ENCODE measurements at regions not wholly inside any gene's neighbourhood (a gene's known extent, or its start where the extent isn't known, plus 50 kb on each side); places are given as distances from the start of the nearest gene placed in this dataset.

DNA sequence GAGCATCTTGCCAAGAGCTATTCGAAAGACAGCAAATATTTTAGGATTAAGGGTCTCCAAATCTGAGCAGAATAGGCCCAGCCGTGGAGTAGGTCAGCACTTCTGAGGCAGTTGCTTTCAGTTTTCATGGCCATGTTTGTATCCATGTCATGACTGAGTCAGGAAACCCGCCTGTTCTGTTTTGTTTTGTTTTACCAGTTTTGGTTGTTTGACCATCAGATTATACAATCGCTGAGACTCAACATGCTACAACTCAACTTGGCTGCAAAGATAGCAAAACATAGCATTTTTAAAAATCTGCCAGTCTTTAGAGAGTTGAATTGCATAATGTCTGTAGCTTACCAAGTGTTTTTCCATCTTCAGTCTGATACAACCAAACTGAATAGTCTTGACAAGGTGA is 185.1 kb upstream of the ZNF462 start:
- no peak for DNase-seq (ENCODE audit: low read depth, low spot score)
- CTCF ChIA-PET, result no interaction called here
- H3K4me3 ChIP-seq (ENCODE audit: low read depth, low read length), result no peak overlapping the region
- TF ChIP-seq, protein P1, sequence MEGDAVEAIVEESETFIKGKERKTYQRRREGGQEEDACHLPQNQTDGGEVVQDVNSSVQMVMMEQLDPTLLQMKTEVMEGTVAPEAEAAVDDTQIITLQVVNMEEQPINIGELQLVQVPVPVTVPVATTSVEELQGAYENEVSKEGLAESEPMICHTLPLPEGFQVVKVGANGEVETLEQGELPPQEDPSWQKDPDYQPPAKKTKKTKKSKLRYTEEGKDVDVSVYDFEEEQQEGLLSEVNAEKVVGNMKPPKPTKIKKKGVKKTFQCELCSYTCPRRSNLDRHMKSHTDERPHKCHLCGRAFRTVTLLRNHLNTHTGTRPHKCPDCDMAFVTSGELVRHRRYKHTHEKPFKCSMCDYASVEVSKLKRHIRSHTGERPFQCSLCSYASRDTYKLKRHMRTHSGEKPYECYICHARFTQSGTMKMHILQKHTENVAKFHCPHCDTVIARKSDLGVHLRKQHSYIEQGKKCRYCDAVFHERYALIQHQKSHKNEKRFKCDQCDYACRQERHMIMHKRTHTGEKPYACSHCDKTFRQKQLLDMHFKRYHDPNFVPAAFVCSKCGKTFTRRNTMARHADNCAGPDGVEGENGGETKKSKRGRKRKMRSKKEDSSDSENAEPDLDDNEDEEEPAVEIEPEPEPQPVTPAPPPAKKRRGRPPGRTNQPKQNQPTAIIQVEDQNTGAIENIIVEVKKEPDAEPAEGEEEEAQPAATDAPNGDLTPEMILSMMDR (IDR thresholded peaks at IDR 0.05; ENCODE audit: insufficient read depth, low read length, missing control alignments), result no peak
- POLR2A ChIA-PET, result no interaction called here

DNA sequence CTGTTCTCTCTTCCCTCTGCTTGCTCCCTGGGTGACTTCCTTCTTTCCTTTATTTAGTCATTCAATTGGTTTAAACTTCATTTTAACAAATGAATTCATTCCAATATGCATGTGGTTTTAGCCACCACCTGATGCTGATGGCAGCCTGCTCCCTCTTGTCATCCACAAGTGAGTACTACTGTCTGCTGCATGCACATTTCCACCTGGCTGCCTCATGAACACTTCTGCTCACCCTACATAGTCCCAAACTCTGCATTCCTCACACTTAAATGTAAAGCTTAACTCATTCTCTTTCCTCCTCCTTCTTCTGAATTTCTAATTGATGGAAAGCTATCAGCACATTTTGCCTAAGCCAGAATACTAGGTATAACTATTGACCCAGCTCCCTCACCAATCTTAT is 184.7 kb upstream of the ZNF462 start:
- POLR2A ChIA-PET, result no interaction called here
- no peak for DNase-seq (ENCODE audit: low read depth, low spot score)
- H3K4me3 ChIP-seq (ENCODE audit: low read depth, low read length), result no peak overlapping the region
- TF ChIP-seq, protein P1 (IDR thresholded peaks at IDR 0.05; ENCODE audit: insufficient read depth, low read length, missing control alignments), result no peak
- CTCF ChIA-PET, result no interaction called here

DNA sequence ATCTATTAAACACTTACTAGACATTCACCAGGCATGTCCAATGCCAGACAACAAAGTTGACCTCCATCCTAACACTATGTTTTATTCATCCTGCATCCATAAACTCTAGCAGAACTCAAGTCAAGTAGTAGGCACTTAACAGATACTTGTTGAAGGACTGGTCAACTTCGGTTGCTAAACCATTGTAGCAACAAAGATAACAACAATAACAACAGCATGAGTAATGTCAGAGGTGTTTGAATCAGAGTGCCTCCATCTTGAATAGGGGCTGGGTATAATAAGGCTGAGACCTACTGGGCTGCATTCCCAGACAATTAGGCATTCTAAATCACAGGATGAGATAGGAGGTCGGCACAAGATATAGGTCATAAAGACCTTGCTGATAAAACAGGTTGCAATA is 180.5 kb upstream of the ZNF462 start:
- no peak overlapping the region for H3K4me3 ChIP-seq (ENCODE audit: low read depth, low read length)
- POLR2A ChIA-PET, result no interaction called here
- DNase-seq (ENCODE audit: low read depth, low spot score), result no peak

DNA sequence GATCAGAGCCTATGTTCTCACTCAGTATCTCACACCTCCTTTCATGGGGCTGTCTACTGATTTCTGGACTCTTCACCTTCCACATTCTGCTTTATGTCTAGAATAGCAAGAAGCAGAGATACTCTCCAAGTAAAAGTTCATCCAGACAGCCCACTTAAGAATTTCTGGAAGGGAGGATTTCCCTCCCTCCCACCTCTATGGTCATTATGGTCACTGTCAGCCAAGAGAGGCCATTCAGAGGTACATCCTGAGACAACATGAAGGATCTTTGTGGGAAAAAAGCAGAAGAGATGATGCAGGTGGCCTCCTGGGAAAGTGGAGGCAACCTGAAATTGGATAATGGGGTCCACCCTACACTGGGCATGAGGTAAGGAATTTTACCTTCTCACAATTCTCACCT is 179.5 kb upstream of the ZNF462 start:
- no peak overlapping the region for H3K4me3 ChIP-seq (ENCODE audit: low read depth, low read length)
- DNase-seq (ENCODE audit: low read depth, low spot score), result no peak
- CTCF ChIA-PET, result no interaction called here
- TF ChIP-seq, protein P1 (IDR thresholded peaks at IDR 0.05; ENCODE audit: insufficient read depth, low read length, missing control alignments), result no peak
- POLR2A ChIA-PET, result no interaction called here

More for the DNA sequence above, 180.5 kb upstream of the ZNF462 start:
- CTCF ChIA-PET, result no interaction called here
- TF ChIP-seq, protein P1 (IDR thresholded peaks at IDR 0.05; ENCODE audit: insufficient read depth, low read length, missing control alignments), result no peak

DNA sequence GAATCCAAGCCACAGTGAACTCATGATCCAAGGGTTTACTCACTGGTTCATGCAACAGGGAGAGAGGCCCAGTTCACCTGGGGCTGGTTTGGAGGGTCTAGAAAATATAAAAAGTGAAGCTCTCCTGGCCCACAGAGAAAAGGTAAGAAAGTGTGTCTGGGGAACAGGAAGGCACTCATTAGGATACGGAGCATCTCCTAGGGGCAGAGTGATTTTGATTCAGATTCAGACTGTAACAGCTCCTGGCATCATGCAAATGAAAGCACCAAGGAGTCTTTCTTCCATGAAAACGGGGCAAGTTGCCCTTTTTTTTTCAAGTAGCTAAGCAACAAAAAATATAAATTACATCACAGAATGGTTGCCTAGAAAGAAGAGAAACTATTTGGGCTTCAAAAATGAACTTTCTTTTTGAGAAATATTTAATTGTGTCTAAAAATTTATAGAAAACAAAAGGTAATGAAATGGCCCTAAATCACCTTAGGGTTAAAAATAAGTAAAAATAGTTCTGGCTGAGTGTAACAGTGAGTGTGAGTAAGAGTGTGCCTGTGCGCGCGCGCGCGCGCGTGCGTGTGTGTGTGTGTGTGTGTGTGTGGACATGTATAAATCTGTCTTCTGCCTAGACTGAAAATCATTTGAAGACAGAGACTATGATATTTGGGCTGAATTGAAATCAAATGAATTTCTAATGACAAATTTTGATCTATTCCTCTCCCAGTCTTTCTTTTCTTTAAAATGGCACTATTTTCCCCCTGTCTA is 177.8 kb upstream of the ZNF462 start:
- ChIA-PET CTCF (no interaction called here), POLR2A (no interaction called here)
- no peak for DNase-seq (ENCODE audit: low read depth, low spot score)
- TF ChIP-seq, protein P1 (IDR thresholded peaks at IDR 0.05; ENCODE audit: insufficient read depth, low read length, missing control alignments), result no peak
- H3K4me3 ChIP-seq (ENCODE audit: low read depth, low read length), result no peak overlapping the region

DNA sequence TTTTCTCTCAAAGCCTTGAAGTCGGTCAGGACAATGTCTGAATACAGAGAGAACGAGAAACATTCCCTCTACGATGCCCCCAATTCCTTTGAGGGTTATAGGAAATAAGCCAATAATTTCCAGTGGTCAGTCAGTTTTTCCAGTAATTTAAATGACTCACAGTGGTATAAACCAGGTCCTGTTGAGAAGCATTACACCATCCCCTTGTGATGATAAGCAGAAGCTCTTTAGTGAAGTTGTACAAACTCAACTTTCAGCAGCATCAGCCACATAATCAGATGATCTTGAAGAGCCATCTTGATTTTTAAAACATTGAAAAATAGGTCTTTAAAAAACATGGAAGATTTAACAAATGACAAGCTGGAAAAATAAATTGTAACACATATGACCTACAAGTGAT is 173.9 kb upstream of the ZNF462 start:
- CTCF ChIA-PET, result no interaction called here
- POLR2A ChIA-PET, result no interaction called here

More for the DNA sequence above, 173.9 kb upstream of the ZNF462 start:
- TF ChIP-seq, protein P1 (IDR thresholded peaks at IDR 0.05; ENCODE audit: insufficient read depth, low read length, missing control alignments), result no peak
- DNase-seq (ENCODE audit: low read depth, low spot score), result no peak
- H3K4me3 ChIP-seq (ENCODE audit: low read depth, low read length), result no peak overlapping the region
